IMR-90 (cell line): ENCODE measurements at regions not wholly inside any gene's neighbourhood (a gene's known extent, or its start where the extent isn't known, plus 50 kb on each side); places are given as distances from the start of the nearest gene placed in this dataset.

Experiments used
- ATAC-seq: fragments of 200-7000 bp; cut with Tn5 transposase; 2 replicates; pipeline ENCODE4 v1.9.1; 2020; ENCODE audit warnings: low read depth, mild to moderate bottlenecking, moderate library complexity
- BruUV-seq: library from RNA; stranded (reverse); fragments of 400-500 nt; replicated peaks from 2 replicates; lab custom pipeline; 2021; lab: Mats Ljungman, UMichigan
- CTCF ChIA-PET: fragments of 300-600 bp; formaldehyde crosslinking; extraction: SDS; loops from one replicate; lab custom pipeline; 2021; ENCODE audit warnings: antibody characterized with exemption; lab: Yijun Ruan, JAX
- POLR2A ChIA-PET: fragments of 300-600 bp; sonication (Branson Sonifier 250); formaldehyde crosslinking; loops from one replicate; lab custom pipeline; 2022; ENCODE audit warnings: antibody characterized with exemption; ENCODE audit not compliant: unreplicated experiment; lab: Charles Lee
- DNase-seq: peaks from one replicate; pipeline ENCODE4 v3.0.0; 2013
- H2AFZ ChIP-seq: replicated peaks from 2 replicates; pipeline ENCODE3; 2013; ENCODE audit warnings: low read length, mild to moderate bottlenecking; ENCODE audit not compliant: poor library complexity
- H2AK5ac ChIP-seq: 2 replicates; pipeline ENCODE4 v1.6.1; 2013; ENCODE audit warnings: low read depth, low read length, inconsistent platforms
- H2AK9ac ChIP-seq: replicated peaks from 2 replicates; pipeline ENCODE3; 2013; ENCODE audit warnings: mild to moderate bottlenecking, low read depth, low read length, moderate library complexity; ENCODE audit not compliant: poor library complexity
- H2BK120ac ChIP-seq: 2 replicates; pipeline ENCODE4 v1.6.1; 2013; ENCODE audit warnings: low read depth, low read length, inconsistent platforms
- H2BK15ac ChIP-seq: 3 replicates; pipeline ENCODE4 v1.6.1; 2013; ENCODE audit warnings: low read depth, low read length, inconsistent platforms
- H2BK20ac ChIP-seq: 2 replicates; pipeline ENCODE4 v1.6.1; 2013; ENCODE audit warnings: low read depth, mild to moderate bottlenecking, inconsistent platforms, low read length, moderate library complexity
- H2BK5ac ChIP-seq: 2 replicates; pipeline ENCODE4 v1.6.1; 2013; ENCODE audit warnings: mild to moderate bottlenecking, low read depth, low read length, inconsistent platforms; ENCODE audit not compliant: poor library complexity, severe bottlenecking
- H3K14ac ChIP-seq: replicated peaks from 2 replicates; pipeline ENCODE4 v1.6.1; 2013; ENCODE audit warnings: low read depth, low read length, inconsistent platforms
- H3K18ac ChIP-seq: 2 replicates; pipeline ENCODE4 v1.6.1; 2013; ENCODE audit warnings: low read depth, low read length, control low read depth
- H3K23ac ChIP-seq: 2 replicates; pipeline ENCODE4 v1.6.1; 2013; ENCODE audit warnings: low read depth, low read length, inconsistent platforms
- H3K27ac ChIP-seq: 2 replicates; pipeline ENCODE4 v1.5.1; 2013; ENCODE audit warnings: mild to moderate bottlenecking, control low read depth, low read length; ENCODE audit not compliant: insufficient read depth
- H3K27me3 ChIP-seq: 2 replicates; pipeline ENCODE4 v1.6.1; 2013; ENCODE audit warnings: low read length; ENCODE audit not compliant: control insufficient read depth, insufficient read depth
- H3K36me3 ChIP-seq: 2 replicates; pipeline ENCODE4 v1.6.1; 2013; ENCODE audit warnings: low read length, mixed read lengths; ENCODE audit not compliant: control insufficient read depth, insufficient read depth
- H3K4ac ChIP-seq: 2 replicates; pipeline ENCODE4 v1.6.1; 2013; ENCODE audit warnings: low read depth, low read length, inconsistent platforms
- H3K4me1 ChIP-seq: 2 replicates; pipeline ENCODE4 v1.6.1; 2013; ENCODE audit warnings: low read length, mixed read lengths; ENCODE audit not compliant: control insufficient read depth, insufficient read depth
- H3K4me2 ChIP-seq: 2 replicates; pipeline ENCODE4 v1.6.1; 2013; ENCODE audit warnings: low read depth, mild to moderate bottlenecking, control low read depth, low read length, moderate library complexity
- H3K4me3 ChIP-seq: 2 replicates; pipeline ENCODE4 v1.5.1; 2013; ENCODE audit warnings: low read depth, mild to moderate bottlenecking, control low read depth, low read length, moderate library complexity; ENCODE audit not compliant: insufficient read depth
- H3K56ac ChIP-seq: 2 replicates; pipeline ENCODE4 v1.6.1; 2013; ENCODE audit warnings: low read length, inconsistent platforms; ENCODE audit not compliant: insufficient read depth; ENCODE audit errors: extremely low read depth
- H3K79me1 ChIP-seq, 2 experiments: 2 replicates each; pipeline ENCODE4 v1.6.1; 2013; ENCODE audit warnings: low read length in 2 of 2, inconsistent platforms in 1 of 2, low read depth in 1 of 2
- H3K9ac ChIP-seq: 2 replicates; pipeline ENCODE4 v1.6.1; 2013; ENCODE audit warnings: low read depth, low read length, control low read depth
- H3K9me1 ChIP-seq: 2 replicates; pipeline ENCODE4 v1.6.1; 2013; ENCODE audit warnings: low read length, inconsistent platforms; ENCODE audit not compliant: insufficient read depth
- H3K9me3 ChIP-seq: 2 replicates; pipeline ENCODE4 v1.6.1; 2013; ENCODE audit warnings: low read length; ENCODE audit not compliant: control insufficient read depth, insufficient read depth
- H4K20me1 ChIP-seq: 2 replicates; pipeline ENCODE4 v1.6.1; 2013; ENCODE audit warnings: low read length, inconsistent platforms; ENCODE audit not compliant: insufficient read depth
- H4K5ac ChIP-seq: 2 replicates; pipeline ENCODE4 v1.6.1; 2013; ENCODE audit warnings: mild to moderate bottlenecking, low read depth, low read length, control low read depth
- H4K8ac ChIP-seq, 2 experiments: 2 replicates each; pipeline ENCODE4 v1.6.1; 2013; ENCODE audit warnings: low read depth in 2 of 2, low read length in 2 of 2, control low read depth in 1 of 2, inconsistent platforms in 1 of 2
- H4K91ac ChIP-seq: 2 replicates; pipeline ENCODE4 v1.6.1; 2013; ENCODE audit warnings: low read depth, low read length, inconsistent platforms; ENCODE audit not compliant: insufficient read depth
- BHLHE40 ChIP-seq: fragments of 150-350 bp; IDR thresholded peaks from 2 replicates; pipeline ENCODE4 v1.6.1; 2016; ENCODE audit warnings: mild to moderate bottlenecking, low read depth, low read length
- CHD1 ChIP-seq: IDR thresholded peaks from 2 replicates; pipeline ENCODE4 v1.6.1; 2012; ENCODE audit warnings: low read depth, low read length, improper control_type of control experiment
- MXI1 ChIP-seq: IDR thresholded peaks from 2 replicates; pipeline ENCODE4 v1.6.1; 2012; ENCODE audit warnings: low read depth, mild to moderate bottlenecking, low read length, moderate library complexity, borderline replicate concordance
- RFX5 ChIP-seq: IDR thresholded peaks from 2 replicates; pipeline ENCODE4 v1.8.0; 2012; ENCODE audit warnings: low read depth, mild to moderate bottlenecking, low read length, moderate library complexity
- SMC3 ChIP-seq: fragments of 150-350 bp; IDR thresholded peaks from 2 replicates; pipeline ENCODE4 v1.6.1; 2016; ENCODE audit warnings: low read depth, mild to moderate bottlenecking, antibody characterized with exemption, low read length, moderate library complexity
- WGBS, 2 experiments: methylation state at CpG; one replicate each; pipeline versions ENCODE4 v1.1.5 to v1.1.7; 2013; ENCODE audit warnings: missing lambda C conversion rate in 2 of 2; ENCODE audit not compliant: insufficient read length in 1 of 2; ENCODE audit errors: extremely low coverage in 2 of 2; 5-methylcytosine and 5-hydroxymethylcytosine counted together
- dilution Hi-C: fragments of 300-500 bp; cut with HindIII; formaldehyde crosslinking; loops from one replicate; pipeline ENCODE4 v1.14.3; 2018; ENCODE audit warnings: low sequenced_read_pairs; ENCODE audit not compliant: unreplicated experiment
- in situ Hi-C: fragments of 300-500 bp; cut with MboI; formaldehyde crosslinking; loops from 3 replicates; pipeline ENCODE4 v1.14.3; 2019; ENCODE audit warnings: low sequenced_read_pairs, inconsistent platforms, mixed read lengths
- intact Hi-C: fragments of 100-400 bp; cut with micrococcal nuclease; formaldehyde crosslinking; loops from 2 replicates; pipeline ENCODE4 v1.10.0; 2022
- TF ChIP-seq, protein P1 (sequence below): fragments of 150-350 bp; IDR thresholded peaks from 2 replicates; pipeline ENCODE4 v1.6.1; 2017; ENCODE audit warnings: mild to moderate bottlenecking, antibody characterized with exemption, low read length, low read depth

DNA sequence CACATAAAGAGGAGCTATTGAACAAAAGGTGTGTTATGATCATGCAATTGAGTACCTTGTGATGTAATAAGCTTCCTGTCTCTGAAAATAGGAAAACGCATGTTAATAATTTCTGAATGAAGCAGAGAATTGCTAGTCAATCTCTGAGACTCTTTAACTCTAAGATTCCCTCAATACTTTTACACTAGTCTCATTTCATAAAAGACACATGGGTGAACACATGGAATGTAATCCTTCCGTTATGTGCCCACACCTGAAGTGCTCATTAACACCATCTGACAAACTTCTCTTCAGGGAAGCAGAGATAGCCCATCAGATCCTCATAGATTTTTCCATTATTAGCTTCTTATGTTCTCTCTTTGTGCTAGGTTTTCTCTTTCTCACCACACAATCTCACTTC is 182.4 kb downstream of the TLR4 start:
- Histone ChIP-seq H3K4me2 (no peak overlapping the region), H4K8ac (no peak overlapping the region), H4K5ac (no peak overlapping the region), H2BK20ac (no peak overlapping the region), H3K56ac (no peak overlapping the region), H3K4me3 (no peak overlapping the region), H3K4me1 (no peaks in the 10 kb centered on the region), H3K23ac (no peak overlapping the region), H4K20me1 (no peaks in the 10 kb centered on the region), H3K9me3 (peaks cover 4% of the 10 kb centered on the region), H2AK5ac (no peak overlapping the region), H2BK120ac (no peak overlapping the region), H2AK9ac (no peak overlapping the region), H4K91ac (no peak overlapping the region), H3K4ac (no peak overlapping the region), H3K27me3 (no peaks in the 10 kb centered on the region), H3K18ac (no peak overlapping the region), H2AFZ (no peak overlapping the region), H3K9me1 (no peaks in the 10 kb centered on the region), H3K9ac (no peak overlapping the region), H3K14ac (no peak overlapping the region), H3K79me1 (no peaks in the 10 kb centered on the region), H2BK5ac (no peak overlapping the region), H3K27ac (no peak overlapping the region), H3K36me3 (no peaks in the 10 kb centered on the region), H2BK15ac (no peak overlapping the region)
- ChIA-PET POLR2A (no interaction called here), CTCF (no interaction called here)
- in situ Hi-C loops (no loop called here), intact Hi-C loops (no loop called here), dilution Hi-C loops (no loop called here)
- BruUV-seq = no TSS peak
- 60% methylated on average over 1 of the region's 2 CpGs; no CpG with 5 or more reads in 1 of the 2 experiments for WGBS, 2 experiments
- TF ChIP-seq SMC3 (no peak), CHD1 (no peak), MXI1 (no peak), RFX5 (no peak), BHLHE40 (no peak)
- TF ChIP-seq, protein P1, sequence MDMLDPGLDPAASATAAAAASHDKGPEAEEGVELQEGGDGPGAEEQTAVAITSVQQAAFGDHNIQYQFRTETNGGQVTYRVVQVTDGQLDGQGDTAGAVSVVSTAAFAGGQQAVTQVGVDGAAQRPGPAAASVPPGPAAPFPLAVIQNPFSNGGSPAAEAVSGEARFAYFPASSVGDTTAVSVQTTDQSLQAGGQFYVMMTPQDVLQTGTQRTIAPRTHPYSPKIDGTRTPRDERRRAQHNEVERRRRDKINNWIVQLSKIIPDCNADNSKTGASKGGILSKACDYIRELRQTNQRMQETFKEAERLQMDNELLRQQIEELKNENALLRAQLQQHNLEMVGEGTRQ = no peak
- no peak for DNase-seq
- ATAC-seq = no peak
